Mucosa of descending colon (tissue), 3 donors: ENCODE measurements at regions not wholly inside any gene's neighbourhood (a gene's known extent, or its start where the extent isn't known, plus 50 kb on each side); places are given as distances from the start of the nearest gene placed in this dataset.

Experiments
- ATAC-seq: fragments of 200-7000 bp; cut with Tn5 transposase; one replicate; pipeline ENCODE4 v1.9.1; 2020; ENCODE audit warnings: mild to moderate bottlenecking, moderate library complexity
- DNase-seq, 3 donors: peaks; one replicate each; pipeline ENCODE4 v3.0.0-alpha.2; 2020
- H3K36me3 ChIP-seq: fragments of 200-600 bp; one replicate; pipeline ENCODE4 v1.8.0; 2021; ENCODE audit warnings: low read depth, mild to moderate bottlenecking
- H3K4me1 ChIP-seq: fragments of 200-600 bp; one replicate; pipeline ENCODE4 v1.8.0; 2021; ENCODE audit warnings: low read depth, mild to moderate bottlenecking
- H3K4me3 ChIP-seq: fragments of 200-600 bp; one replicate; pipeline ENCODE4 v1.8.0; 2021; ENCODE audit warnings: mild to moderate bottlenecking
- H3K9me3 ChIP-seq: fragments of 200-600 bp; one replicate; pipeline ENCODE4 v1.8.0; 2021; ENCODE audit warnings: mild to moderate bottlenecking
- CTCF ChIP-seq: fragments of 200-600 bp; IDR thresholded peaks from one replicate; pipeline ENCODE4 v1.8.0; 2022; ENCODE audit warnings: antibody characterized with exemption, mild to moderate bottlenecking
- intact Hi-C, 2 donors: fragments of 100-400 bp; cut with DNase I in 1 of 2; cut with micrococcal nuclease in 1 of 2; formaldehyde crosslinking; loops; one replicate each; pipeline versions ENCODE4 v1.11.0 to v1.11.1; 2022; cut with DNase I, micrococcal nuclease
- donor health status: DM: no; HTN: no; CAD: no; lungs with moderate emphysema.
- donor health status: DM: no; HTN: no; CAD: no.
- donor health status: DM: no; HTN: yes; CAD: no.

- no peaks in the 10 kb centered on the region for H3K36me3 ChIP-seq
- no peaks in the 10 kb centered on the region for H3K4me1 ChIP-seq
- intact Hi-C loops: no loop called here
- no peak overlapping the region for H3K4me3 ChIP-seq
- TF ChIP-seq CTCF: no peak
- ATAC-seq (no peak), DNase-seq (no peak)
- H3K9me3 ChIP-seq: no peaks in the 10 kb centered on the region
These were observed 139.2 kb downstream of the NTMT2 start for GRCh38 chr1:170284951-170285350.

- Histone ChIP-seq H3K9me3 (no peaks in the 10 kb centered on the region), H3K36me3 (no peaks in the 10 kb centered on the region), H3K4me1 (no peaks in the 10 kb centered on the region), H3K4me3 (no peak overlapping the region)
- no peak for DNase-seq
- intact Hi-C loops: no loop called here
- no peak for ATAC-seq
- TF ChIP-seq CTCF: no peak
These were observed 142.4 kb downstream of the NTMT2 start for GRCh38 chr1:170288155-170288554.

GRCh38 chr1:170290276-170290675, 144.5 kb downstream of the NTMT2 start:
- Histone ChIP-seq H3K9me3 (no peaks in the 10 kb centered on the region), H3K4me3 (no peak overlapping the region), H3K4me1 (no peaks in the 10 kb centered on the region), H3K36me3 (no peaks in the 10 kb centered on the region)
- intact Hi-C loops: no loop called here
- TF ChIP-seq CTCF: no peak
- ATAC-seq (no peak), DNase-seq (no peak)

- H3K9me3 ChIP-seq: no peaks in the 10 kb centered on the region
- TF ChIP-seq CTCF: no peak
- ATAC-seq: no peak
These were observed 145.2 kb downstream of the NTMT2 start for GRCh38 chr1:170290991-170291390.

GRCh38 chr1:170291516-170291915, 145.8 kb downstream of the NTMT2 start:
- no peak for ATAC-seq
- Histone ChIP-seq H3K36me3 (no peaks in the 10 kb centered on the region), H3K9me3 (no peaks in the 10 kb centered on the region), H3K4me1 (no peaks in the 10 kb centered on the region), H3K4me3 (no peak overlapping the region)
- no peak for DNase-seq
- TF ChIP-seq CTCF: no peak
- intact Hi-C loops: no loop called here

More at GRCh38 chr1:170290991-170291390, 145.2 kb downstream of the NTMT2 start:
- no peaks in the 10 kb centered on the region for H3K36me3 ChIP-seq
- no peak overlapping the region for H3K4me3 ChIP-seq
- no peak for DNase-seq
- no peaks in the 10 kb centered on the region for H3K4me1 ChIP-seq
- intact Hi-C loops: no loop called here

GRCh38 chr1:170296211-170296610, 150.5 kb downstream of the NTMT2 start:
- no peak overlapping the region for H3K4me3 ChIP-seq
- no peaks in the 10 kb centered on the region for H3K4me1 ChIP-seq
- TF ChIP-seq CTCF: no peak
- no peaks in the 10 kb centered on the region for H3K36me3 ChIP-seq
- ATAC-seq (no peak), DNase-seq (no peak)
- intact Hi-C loops: no loop called here
- no peaks in the 10 kb centered on the region for H3K9me3 ChIP-seq
